WTC11 (cell line): ENCODE measurements at regions not wholly inside any gene's neighbourhood (a gene's known extent, or its start where the extent isn't known, plus 50 kb on each side); places are given as distances from the start of the nearest gene placed in this dataset.

Experiments used
- ATAC-seq: fragments of 200-7000 bp; cut with Tn5 transposase; 2 replicates; pipeline ENCODE4 v1.10.0; 2021; ENCODE audit warnings: mild to moderate bottlenecking, moderate library complexity
- CTCF ChIA-PET: fragments of 300-600 bp; sonication (Branson Sonifier 250); formaldehyde crosslinking; loops from one replicate; lab custom pipeline; 2021; ENCODE audit warnings: antibody characterized with exemption; lab: Charles Lee
- POLR2A ChIA-PET: fragments of 350-600 bp; sonication (Branson Sonifier 250); formaldehyde crosslinking; loops from one replicate; lab custom pipeline; 2021; ENCODE audit warnings: antibody characterized with exemption; lab: Charles Lee
- DNase-seq: peaks from one replicate; pipeline ENCODE4 v3.0.0; 2021; ENCODE audit warnings: low spot score
- H3K27ac Mint-ChIP-seq: 2 replicates; pipeline ENCODE4 v1.8.0; 2021; ENCODE audit warnings: mixed read lengths
- H3K27me3 Mint-ChIP-seq: 2 replicates; pipeline ENCODE4 v1.8.0; 2021; ENCODE audit warnings: low read depth, mild to moderate bottlenecking, moderate library complexity, mixed read lengths
- H3K36me3 Mint-ChIP-seq: 2 replicates; pipeline ENCODE4 v1.8.0; 2021; ENCODE audit warnings: mixed read lengths
- H3K4me1 Mint-ChIP-seq: 2 replicates; pipeline ENCODE4 v1.8.0; 2022; ENCODE audit warnings: mixed read lengths
- H3K4me3 Mint-ChIP-seq: 2 replicates; pipeline ENCODE4 v1.8.0; 2021; ENCODE audit warnings: mild to moderate bottlenecking, moderate library complexity, mixed read lengths
- H3K9me3 Mint-ChIP-seq: 2 replicates; pipeline ENCODE4 v1.8.0; 2021; ENCODE audit warnings: mixed read lengths
- ARID4B ChIP-seq: sonication (generic); formaldehyde crosslinking; IDR thresholded peaks from 2 replicates; pipeline ENCODE4 v1.8.0; 2023; ENCODE audit warnings: missing genetic modification reagents, mild to moderate bottlenecking, borderline replicate concordance
- ATF1 ChIP-seq: sonication (generic); formaldehyde crosslinking; IDR thresholded peaks from 2 replicates; pipeline ENCODE4 v1.8.1; 2023; ENCODE audit warnings: mild to moderate bottlenecking, moderate library complexity, missing genetic modification reagents
- ESRRA ChIP-seq: sonication (generic); formaldehyde crosslinking; IDR thresholded peaks from 2 replicates; pipeline ENCODE4 v1.8.1; 2022; ENCODE audit warnings: mild to moderate bottlenecking, missing genetic modification reagents, borderline replicate concordance
- ETV6 ChIP-seq: sonication (generic); formaldehyde crosslinking; IDR thresholded peaks from 2 replicates; pipeline ENCODE4 v1.8.1; 2022; ENCODE audit warnings: mild to moderate bottlenecking, missing genetic modification reagents
- FOXJ3 ChIP-seq: sonication (generic); formaldehyde crosslinking; IDR thresholded peaks from 2 replicates; pipeline ENCODE4 v1.9.0; 2021; ENCODE audit warnings: missing genetic modification reagents, mild to moderate bottlenecking, borderline replicate concordance
- KAT7 ChIP-seq: sonication (generic); formaldehyde crosslinking; IDR thresholded peaks from 2 replicates; pipeline ENCODE4 v1.8.1; 2023; ENCODE audit warnings: missing genetic modification reagents, mild to moderate bottlenecking, borderline replicate concordance
- MLX ChIP-seq: sonication (generic); formaldehyde crosslinking; IDR thresholded peaks from 2 replicates; pipeline ENCODE4 v1.8.1; 2023; ENCODE audit warnings: mild to moderate bottlenecking, missing genetic modification reagents, moderate library complexity
- NFATC4 ChIP-seq: fragments of 250-450 bp; sonication (Bioruptor Pico); IDR thresholded peaks from 2 replicates; pipeline ENCODE4 v1.9.0; 2021; ENCODE audit warnings: mild to moderate bottlenecking
- NFYB ChIP-seq: sonication (generic); formaldehyde crosslinking; conservative IDR thresholded peaks from 2 replicates; pipeline ENCODE4 v1.8.0; 2022; ENCODE audit warnings: low read depth, missing genetic modification reagents
- NR1H2 ChIP-seq: sonication (generic); formaldehyde crosslinking; IDR thresholded peaks from 2 replicates; pipeline ENCODE4 v1.9.0; 2021; ENCODE audit warnings: mild to moderate bottlenecking, moderate library complexity, missing genetic modification reagents
- NR2C2 ChIP-seq: sonication (generic); formaldehyde crosslinking; IDR thresholded peaks from 2 replicates; pipeline ENCODE4 v1.8.0; 2022; ENCODE audit warnings: mild to moderate bottlenecking, missing genetic modification reagents
- PRRX2 ChIP-seq: fragments of 250-450 bp; sonication (Bioruptor Pico); IDR thresholded peaks from 2 replicates; pipeline ENCODE4 v1.8.0; 2021; ENCODE audit warnings: mild to moderate bottlenecking
- RORB ChIP-seq: fragments of 250-450 bp; sonication (Bioruptor Pico); IDR thresholded peaks from 2 replicates; pipeline ENCODE4 v1.9.0; 2021; ENCODE audit warnings: mild to moderate bottlenecking
- SMAD4 ChIP-seq: sonication (generic); formaldehyde crosslinking; IDR thresholded peaks from 2 replicates; pipeline ENCODE4 v1.8.0; 2022; ENCODE audit warnings: mild to moderate bottlenecking, missing genetic modification reagents
- TCF7 ChIP-seq: sonication (generic); formaldehyde crosslinking; IDR thresholded peaks from 2 replicates; pipeline ENCODE4 v1.8.0; 2022; ENCODE audit warnings: mild to moderate bottlenecking, low read depth, missing genetic modification reagents, moderate library complexity
- TEAD1 ChIP-seq: sonication (generic); formaldehyde crosslinking; IDR thresholded peaks from 2 replicates; pipeline ENCODE4 v1.8.0; 2022; ENCODE audit warnings: mild to moderate bottlenecking, missing genetic modification reagents
- TEAD4 ChIP-seq: sonication (generic); formaldehyde crosslinking; IDR thresholded peaks from 2 replicates; pipeline ENCODE4 v1.8.0; 2022; ENCODE audit warnings: mild to moderate bottlenecking, missing genetic modification reagents
- TP53 ChIP-seq: sonication (generic); formaldehyde crosslinking; IDR thresholded peaks from 2 replicates; pipeline ENCODE4 v1.8.1; 2023; ENCODE audit warnings: mild to moderate bottlenecking, missing genetic modification reagents
- ZNF138 ChIP-seq: sonication (generic); formaldehyde crosslinking; conservative IDR thresholded peaks from 2 replicates; pipeline ENCODE4 v1.8.1; 2022; ENCODE audit warnings: mild to moderate bottlenecking, moderate library complexity, missing genetic modification reagents
- ZNF317 ChIP-seq: sonication (generic); formaldehyde crosslinking; IDR thresholded peaks from 2 replicates; pipeline ENCODE4 v1.8.1; 2023; ENCODE audit warnings: low read depth, mild to moderate bottlenecking, moderate library complexity, missing genetic modification reagents, borderline replicate concordance
- TF ChIP-seq, protein P1 (sequence below): fragments of 250-450 bp; sonication (Bioruptor Pico); IDR thresholded peaks from 2 replicates; pipeline ENCODE4 v2.1.2; 2022; ENCODE audit warnings: mild to moderate bottlenecking, moderate library complexity
- TF ChIP-seq, protein P2 (sequence below): sonication (generic); formaldehyde crosslinking; IDR thresholded peaks from 2 replicates; pipeline ENCODE4 v1.8.0; 2023; ENCODE audit warnings: missing genetic modification reagents
- TF ChIP-seq, protein P3 (sequence below): fragments of 200-600 bp; IDR thresholded peaks from 2 replicates; pipeline ENCODE4 v1.8.0; 2022; ENCODE audit warnings: antibody characterized with exemption

DNA sequence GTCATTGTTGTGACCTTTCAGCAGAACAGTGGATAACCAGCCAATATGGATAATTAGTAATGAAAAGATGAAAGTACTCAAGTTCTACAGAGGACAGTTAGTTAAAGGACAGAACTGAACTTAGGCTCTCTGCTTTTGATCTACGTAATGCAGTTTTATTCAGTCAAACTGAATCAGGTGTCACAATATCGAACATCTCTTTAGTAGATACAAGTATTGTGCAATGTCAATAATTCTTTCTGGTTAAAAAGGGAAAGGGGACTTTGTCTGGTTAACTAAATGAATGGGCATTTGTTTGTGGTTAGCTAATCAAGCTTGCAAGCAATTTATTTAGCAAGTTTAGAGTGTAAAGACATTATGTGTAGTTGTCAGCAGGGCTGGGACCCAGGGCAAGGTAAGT lies 562.2 kb upstream of the PTBP2 start (continued):
- no peak for TF ChIP-seq PRRX2
- TF ChIP-seq NFATC4, result no peak
- TF ChIP-seq, protein P1, sequence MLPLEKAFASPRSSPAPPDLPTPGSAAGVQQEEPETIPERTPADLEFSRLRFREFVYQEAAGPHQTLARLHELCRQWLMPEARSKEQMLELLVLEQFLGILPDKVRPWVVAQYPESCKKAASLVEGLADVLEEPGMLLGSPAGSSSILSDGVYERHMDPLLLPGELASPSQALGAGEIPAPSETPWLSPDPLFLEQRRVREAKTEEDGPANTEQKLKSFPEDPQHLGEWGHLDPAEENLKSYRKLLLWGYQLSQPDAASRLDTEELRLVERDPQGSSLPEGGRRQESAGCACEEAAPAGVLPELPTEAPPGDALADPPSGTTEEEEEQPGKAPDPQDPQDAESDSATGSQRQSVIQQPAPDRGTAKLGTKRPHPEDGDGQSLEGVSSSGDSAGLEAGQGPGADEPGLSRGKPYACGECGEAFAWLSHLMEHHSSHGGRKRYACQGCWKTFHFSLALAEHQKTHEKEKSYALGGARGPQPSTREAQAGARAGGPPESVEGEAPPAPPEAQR, result no peak
- no peak for TF ChIP-seq NR2C2 (CRISPR knock-in tag)
- TF ChIP-seq ZNF138 (CRISPR knock-in tag), result no peak
- TF ChIP-seq TEAD1 (CRISPR knock-in tag), result no peak

GRCh38 chr1:96164053-96164452 lies 557.5 kb upstream of the PTBP2 start:
- DNase-seq (no peak), ATAC-seq (no peak)
- Mint-ChIP-seq H3K9me3 (peaks cover 25% of the 10 kb centered on the region), H3K27me3 (peaks cover 8% of the 10 kb centered on the region), H3K27ac (no peak overlapping the region), H3K4me3 (no peak overlapping the region), H3K4me1 (peaks cover 8% of the 10 kb centered on the region), H3K36me3 (no peaks in the 10 kb centered on the region)
- TF ChIP-seq TEAD4 (CRISPR knock-in tag) (no peak), TCF7 (CRISPR knock-in tag) (no peak), NR1H2 (CRISPR knock-in tag) (no peak), ARID4B (no peak)
- POLR2A ChIA-PET, result no interaction called here
- CTCF ChIA-PET, result no interaction called here

- DNase-seq, result no peak
- POLR2A ChIA-PET, result no interaction called here
- Mint-ChIP-seq H3K36me3 (no peaks in the 10 kb centered on the region), H3K4me1 (peaks cover under 1% of the 10 kb centered on the region; the same call in 1 of the 2 replicates), H3K4me3 (no peak overlapping the region), H3K9me3 (no peaks in the 10 kb centered on the region), H3K27me3 (no peaks in the 10 kb centered on the region), H3K27ac (no peak overlapping the region)
- no peak for ATAC-seq
- CTCF ChIA-PET, result no interaction called here
- TF ChIP-seq, protein P2, sequence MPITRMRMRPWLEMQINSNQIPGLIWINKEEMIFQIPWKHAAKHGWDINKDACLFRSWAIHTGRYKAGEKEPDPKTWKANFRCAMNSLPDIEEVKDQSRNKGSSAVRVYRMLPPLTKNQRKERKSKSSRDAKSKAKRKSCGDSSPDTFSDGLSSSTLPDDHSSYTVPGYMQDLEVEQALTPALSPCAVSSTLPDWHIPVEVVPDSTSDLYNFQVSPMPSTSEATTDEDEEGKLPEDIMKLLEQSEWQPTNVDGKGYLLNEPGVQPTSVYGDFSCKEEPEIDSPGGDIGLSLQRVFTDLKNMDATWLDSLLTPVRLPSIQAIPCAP (CRISPR knock-in tag), result no peak
- TF ChIP-seq FOXJ3 (CRISPR knock-in tag) (no peak), KAT7 (CRISPR knock-in tag) (no peak), NFYB (CRISPR knock-in tag) (no peak), SMAD4 (CRISPR knock-in tag) (no peak), ETV6 (no peak), ESRRA (CRISPR knock-in tag) (no peak), TP53 (CRISPR knock-in tag) (no peak), MLX (no peak), RORB (CRISPR knock-in tag) (no peak), ATF1 (no peak), ZNF317 (no peak)
- TF ChIP-seq, protein P1, result no peak
- TF ChIP-seq, protein P3, sequence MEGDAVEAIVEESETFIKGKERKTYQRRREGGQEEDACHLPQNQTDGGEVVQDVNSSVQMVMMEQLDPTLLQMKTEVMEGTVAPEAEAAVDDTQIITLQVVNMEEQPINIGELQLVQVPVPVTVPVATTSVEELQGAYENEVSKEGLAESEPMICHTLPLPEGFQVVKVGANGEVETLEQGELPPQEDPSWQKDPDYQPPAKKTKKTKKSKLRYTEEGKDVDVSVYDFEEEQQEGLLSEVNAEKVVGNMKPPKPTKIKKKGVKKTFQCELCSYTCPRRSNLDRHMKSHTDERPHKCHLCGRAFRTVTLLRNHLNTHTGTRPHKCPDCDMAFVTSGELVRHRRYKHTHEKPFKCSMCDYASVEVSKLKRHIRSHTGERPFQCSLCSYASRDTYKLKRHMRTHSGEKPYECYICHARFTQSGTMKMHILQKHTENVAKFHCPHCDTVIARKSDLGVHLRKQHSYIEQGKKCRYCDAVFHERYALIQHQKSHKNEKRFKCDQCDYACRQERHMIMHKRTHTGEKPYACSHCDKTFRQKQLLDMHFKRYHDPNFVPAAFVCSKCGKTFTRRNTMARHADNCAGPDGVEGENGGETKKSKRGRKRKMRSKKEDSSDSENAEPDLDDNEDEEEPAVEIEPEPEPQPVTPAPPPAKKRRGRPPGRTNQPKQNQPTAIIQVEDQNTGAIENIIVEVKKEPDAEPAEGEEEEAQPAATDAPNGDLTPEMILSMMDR, result no peak
These were observed 543.5 kb upstream of the PTBP2 start for GRCh38 chr1:96178053-96178452.
